ENCODE measurements at regions not wholly inside any gene's neighbourhood (a gene's known extent, or its start where the extent isn't known, plus 50 kb on each side); places are given as distances from the start of the nearest gene placed in this dataset.

GRCh38 chr10:113986316-113986715, 57.4 kb upstream of the ADRB1 start:
- TF ChIP-seq REST (IDR thresholded peaks at IDR 0.05) (no peak), RAD21 (IDR thresholded peaks at IDR 0.05) (no peak), EGR1 (IDR thresholded peaks at IDR 0.05; ENCODE audit: low read depth in 2 of 2) (no peak)
- 96% methylated on average over 6 of the region's 6 CpGs for WGBS
- Histone ChIP-seq H3K9ac (ENCODE audit: low read depth in 1 of 2, low read length in 2 of 2) (no peak overlapping the region), H3K9me3 (ENCODE audit: control insufficient read depth in 4 of 4, low read length in 3 of 4) (no peaks in the 10 kb centered on the region), H3K27me3 (ENCODE audit: control insufficient read depth in 4 of 4, insufficient read depth in 4 of 4, low read length in 3 of 4) (no peaks in the 10 kb centered on the region), H3K4me1 (ENCODE audit: control insufficient read depth in 4 of 4, insufficient read depth in 4 of 4, low read length in 3 of 4) (no peaks in the 10 kb centered on the region), H3K27ac (ENCODE audit: low read depth in 1 of 2, low read length in 2 of 2) (no peak overlapping the region), H3K4me3 (ENCODE audit: low read depth in 1 of 3, low read length in 3 of 3) (no peak overlapping the region), H3K36me3 (ENCODE audit: control insufficient read depth in 4 of 4, insufficient read depth in 3 of 4, low read depth in 1 of 4, low read length in 3 of 4) (no peaks in the 10 kb centered on the region)
- DNase-seq (ENCODE audit: low spot score): no peak

- Histone ChIP-seq H3K9ac (ENCODE audit: low read depth in 1 of 2, low read length in 2 of 2) (no peak overlapping the region), H3K4me1 (ENCODE audit: control insufficient read depth in 4 of 4, insufficient read depth in 4 of 4, low read length in 3 of 4) (no peaks in the 10 kb centered on the region), H3K27ac (ENCODE audit: low read depth in 1 of 2, low read length in 2 of 2) (no peak overlapping the region), H3K27me3 (ENCODE audit: control insufficient read depth in 4 of 4, insufficient read depth in 4 of 4, low read length in 3 of 4) (no peaks in the 10 kb centered on the region), H3K36me3 (ENCODE audit: control insufficient read depth in 4 of 4, insufficient read depth in 3 of 4, low read depth in 1 of 4, low read length in 3 of 4) (no peaks in the 10 kb centered on the region), H3K4me3 (ENCODE audit: low read depth in 1 of 3, low read length in 3 of 3) (no peak overlapping the region), H3K9me3 (ENCODE audit: control insufficient read depth in 4 of 4, low read length in 3 of 4) (no peaks in the 10 kb centered on the region)
- over 99% methylated on average over 3 of the region's 3 CpGs for WGBS
- TF ChIP-seq EGR1 (IDR thresholded peaks at IDR 0.05; ENCODE audit: low read depth in 2 of 2): no peak
- TF ChIP-seq HNF4A (conservative IDR thresholded peaks at IDR 0.05): no peak
- TF ChIP-seq GABPA (IDR thresholded peaks at IDR 0.05 in 1 of 2, conservative IDR thresholded peaks at IDR 0.05 in 1 of 2): no peak
- TF ChIP-seq SP1 (IDR thresholded peaks at IDR 0.05): no peak
- TF ChIP-seq ATF3 (IDR thresholded peaks at IDR 0.05): no peak
- TF ChIP-seq YY1 (IDR thresholded peaks at IDR 0.05): no peak
- TF ChIP-seq RAD21 (IDR thresholded peaks at IDR 0.05): no peak
- no peak for TF ChIP-seq RXRA (IDR thresholded peaks at IDR 0.05)
- TF ChIP-seq JUND (IDR thresholded peaks at IDR 0.05): no peak
- no peak for TF ChIP-seq HNF4G (IDR thresholded peaks at IDR 0.05)
- no peak for TF ChIP-seq TAF1 (conservative IDR thresholded peaks at IDR 0.05)
- TF ChIP-seq REST (IDR thresholded peaks at IDR 0.05): no peak
- TF ChIP-seq ZBTB33 (IDR thresholded peaks at IDR 0.05): no peak
- TF ChIP-seq FOXA2 (IDR thresholded peaks at IDR 0.05): no peak
- TF ChIP-seq, protein P1, sequence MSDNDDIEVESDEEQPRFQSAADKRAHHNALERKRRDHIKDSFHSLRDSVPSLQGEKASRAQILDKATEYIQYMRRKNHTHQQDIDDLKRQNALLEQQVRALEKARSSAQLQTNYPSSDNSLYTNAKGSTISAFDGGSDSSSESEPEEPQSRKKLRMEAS (IDR thresholded peaks at IDR 0.05): no peak
- TF ChIP-seq, protein P2, sequence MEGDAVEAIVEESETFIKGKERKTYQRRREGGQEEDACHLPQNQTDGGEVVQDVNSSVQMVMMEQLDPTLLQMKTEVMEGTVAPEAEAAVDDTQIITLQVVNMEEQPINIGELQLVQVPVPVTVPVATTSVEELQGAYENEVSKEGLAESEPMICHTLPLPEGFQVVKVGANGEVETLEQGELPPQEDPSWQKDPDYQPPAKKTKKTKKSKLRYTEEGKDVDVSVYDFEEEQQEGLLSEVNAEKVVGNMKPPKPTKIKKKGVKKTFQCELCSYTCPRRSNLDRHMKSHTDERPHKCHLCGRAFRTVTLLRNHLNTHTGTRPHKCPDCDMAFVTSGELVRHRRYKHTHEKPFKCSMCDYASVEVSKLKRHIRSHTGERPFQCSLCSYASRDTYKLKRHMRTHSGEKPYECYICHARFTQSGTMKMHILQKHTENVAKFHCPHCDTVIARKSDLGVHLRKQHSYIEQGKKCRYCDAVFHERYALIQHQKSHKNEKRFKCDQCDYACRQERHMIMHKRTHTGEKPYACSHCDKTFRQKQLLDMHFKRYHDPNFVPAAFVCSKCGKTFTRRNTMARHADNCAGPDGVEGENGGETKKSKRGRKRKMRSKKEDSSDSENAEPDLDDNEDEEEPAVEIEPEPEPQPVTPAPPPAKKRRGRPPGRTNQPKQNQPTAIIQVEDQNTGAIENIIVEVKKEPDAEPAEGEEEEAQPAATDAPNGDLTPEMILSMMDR (IDR thresholded peaks at IDR 0.05; ENCODE audit: low read depth, low read length, missing input control): no peak
- TF ChIP-seq FOXA1 (IDR thresholded peaks at IDR 0.05): no peak
- no peak for TF ChIP-seq NR2F2 (IDR thresholded peaks at IDR 0.05)
- DNase-seq (ENCODE audit: low spot score): no peak
Measured at GRCh38 chr10:113987156-113987555, 56.5 kb upstream of the ADRB1 start.

All from liver (tissue), 8 donors.